ENCODE measurements at regions not wholly inside any gene's neighbourhood (a gene's known extent, or its start where the extent isn't known, plus 50 kb on each side); places are given as distances from the start of the nearest gene placed in this dataset.
"Not testable (repeated sequence)": the region's sequence is repeated elsewhere in the genome, so short reads cannot be mapped to it uniquely, and the experiment has no call there.

DNA sequence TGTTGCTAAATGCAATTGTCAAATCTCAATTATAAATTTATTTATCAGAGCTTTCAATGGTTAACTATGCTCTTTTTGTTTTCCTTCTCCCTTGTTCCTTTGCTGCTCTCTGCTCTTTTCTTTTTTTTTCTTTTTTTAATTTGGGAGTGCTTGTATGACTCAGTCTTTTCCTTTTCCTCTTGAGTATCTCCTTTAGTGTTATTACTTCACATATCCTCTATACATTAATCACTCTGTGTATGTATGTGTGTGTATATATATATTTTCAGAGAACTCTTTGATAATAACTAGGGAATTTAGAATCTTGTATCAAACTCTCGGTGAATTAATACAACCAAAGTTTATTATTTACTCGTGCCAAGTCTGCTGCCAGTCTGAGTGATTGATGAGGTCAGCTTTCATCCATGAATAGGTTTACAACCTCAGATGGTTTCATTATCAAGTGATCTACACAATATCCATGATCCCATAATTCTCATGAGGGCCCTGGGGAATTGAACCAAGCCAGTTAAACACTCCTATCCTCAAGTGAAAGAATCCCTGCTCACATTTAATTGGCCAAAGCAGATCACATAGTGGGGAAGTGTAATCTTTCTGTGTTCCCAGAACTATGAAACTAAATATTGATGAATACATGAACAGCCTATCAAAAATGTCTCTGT, 743.4 kb upstream of the CNTN5 start:
- peak; percentile 63 for DNase-seq

DNA sequence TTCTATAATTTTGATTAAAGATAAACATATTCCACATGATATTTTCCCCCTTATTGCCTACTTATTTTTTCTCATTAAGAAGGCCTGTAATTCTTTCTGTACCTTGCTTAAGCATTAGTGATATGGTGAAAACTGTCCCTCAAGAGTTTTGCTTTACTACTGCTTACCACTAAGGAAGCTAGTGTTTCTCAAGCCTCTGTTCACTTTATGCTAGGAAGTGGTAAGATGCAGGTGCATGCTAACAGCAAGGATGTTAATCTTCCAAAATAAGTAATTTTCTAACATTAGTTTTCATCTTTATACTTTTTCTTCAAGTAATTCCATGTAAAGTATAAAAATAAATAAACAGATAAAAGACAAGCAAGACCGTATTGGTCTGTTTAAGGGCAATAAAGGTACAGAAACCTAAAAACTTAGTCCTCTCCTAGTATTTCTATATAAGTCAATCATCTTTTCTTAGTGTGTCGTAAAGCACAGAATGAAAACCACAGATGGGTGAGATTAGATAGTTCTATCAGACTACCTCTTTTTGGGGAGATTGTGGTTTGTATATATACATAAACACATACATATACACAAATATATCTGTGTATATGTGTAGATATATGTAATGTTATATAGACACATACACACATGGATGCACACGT, 731.0 kb upstream of the CNTN5 start:
- DNase-seq, result no peak

DNA sequence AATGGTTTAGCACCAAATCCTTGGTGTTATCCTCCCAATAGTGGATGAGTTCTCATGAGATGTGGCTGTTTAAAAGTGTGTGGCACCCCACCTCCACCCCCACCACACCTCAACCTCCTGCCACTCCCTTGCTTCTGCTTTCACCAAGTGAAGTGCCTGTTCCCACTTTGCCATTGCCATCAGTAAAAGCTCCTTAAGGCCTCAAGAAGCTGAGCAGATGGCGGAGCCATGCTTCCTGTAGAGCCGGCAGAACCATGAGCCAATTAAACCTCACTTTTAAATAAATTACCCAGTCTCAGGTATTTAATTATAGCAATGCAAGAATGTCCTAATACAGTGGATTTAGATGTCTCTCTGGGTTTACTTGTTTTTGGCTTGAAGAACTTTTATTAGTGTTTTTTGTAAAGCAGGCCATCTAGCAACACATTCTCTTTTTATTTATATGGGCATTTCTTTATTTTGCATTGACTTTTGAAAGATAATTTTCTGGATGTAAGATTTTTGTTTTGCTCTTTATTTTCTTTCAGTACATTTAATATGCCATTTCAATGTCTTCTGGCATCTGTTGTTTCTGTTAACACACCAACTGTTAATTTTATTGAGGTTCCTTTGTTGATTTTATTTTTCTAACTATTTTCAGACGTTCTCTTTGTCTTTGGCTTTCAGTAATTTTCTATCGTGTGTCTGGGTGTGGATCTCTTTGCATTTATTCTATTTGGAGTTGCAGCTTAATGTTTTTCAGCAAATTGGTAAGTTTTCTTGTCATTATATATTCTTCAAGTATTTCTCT, 724.5 kb upstream of the CNTN5 start:
- peak; percentile 53 for DNase-seq

DNA sequence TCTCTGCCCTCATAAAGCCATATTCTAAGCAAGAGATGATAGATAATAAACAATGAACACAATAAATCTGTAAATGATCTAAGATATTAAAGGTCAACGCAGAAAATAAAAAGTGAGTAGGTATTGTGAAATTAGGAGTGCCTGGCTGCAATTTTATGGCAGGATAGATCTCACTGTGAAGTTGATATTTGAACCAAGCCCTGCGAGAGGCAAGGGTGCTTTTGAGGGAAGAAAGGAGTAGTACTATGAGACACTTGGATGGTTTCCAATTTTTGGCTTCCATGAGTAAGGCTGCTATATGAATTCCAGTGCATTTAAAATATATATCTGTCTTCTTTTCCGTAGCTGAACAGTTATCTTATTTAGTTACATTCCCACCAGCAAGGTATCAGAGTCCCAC, 720.0 kb upstream of the CNTN5 start:
- peak; percentile 2 for DNase-seq

DNA sequence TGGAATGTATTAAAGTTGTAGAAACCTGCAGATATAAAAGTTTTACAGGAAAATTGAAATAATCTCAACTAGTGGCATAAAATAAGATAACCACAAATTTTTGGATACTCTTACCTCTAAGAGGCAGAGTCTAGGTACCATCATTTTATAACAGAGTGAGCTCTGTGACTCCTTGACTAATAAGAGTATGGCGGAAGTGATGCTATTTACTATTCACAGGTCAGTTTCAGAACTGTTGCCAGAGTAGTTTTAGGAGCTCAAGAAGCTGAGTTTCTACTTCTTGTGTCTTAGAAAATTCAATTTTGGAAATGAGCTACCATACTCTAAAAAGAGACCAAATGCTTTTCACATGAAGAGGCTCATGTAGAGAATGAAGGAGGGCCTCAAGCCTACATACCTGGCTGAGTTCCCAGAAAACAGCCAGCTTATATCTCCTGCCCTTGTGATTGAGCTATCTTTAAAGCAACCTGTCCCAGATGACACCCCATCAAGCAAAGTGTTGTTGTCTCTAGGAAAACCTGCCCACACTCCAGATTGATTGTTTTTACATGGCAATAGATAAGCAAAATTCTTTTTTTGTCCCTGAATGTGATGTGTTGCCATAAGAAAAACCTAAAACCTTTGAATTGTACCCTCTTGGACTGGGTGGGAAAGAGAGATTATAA, 712.8 kb upstream of the CNTN5 start:
- DNase-seq, result peak; percentile 9

DNA sequence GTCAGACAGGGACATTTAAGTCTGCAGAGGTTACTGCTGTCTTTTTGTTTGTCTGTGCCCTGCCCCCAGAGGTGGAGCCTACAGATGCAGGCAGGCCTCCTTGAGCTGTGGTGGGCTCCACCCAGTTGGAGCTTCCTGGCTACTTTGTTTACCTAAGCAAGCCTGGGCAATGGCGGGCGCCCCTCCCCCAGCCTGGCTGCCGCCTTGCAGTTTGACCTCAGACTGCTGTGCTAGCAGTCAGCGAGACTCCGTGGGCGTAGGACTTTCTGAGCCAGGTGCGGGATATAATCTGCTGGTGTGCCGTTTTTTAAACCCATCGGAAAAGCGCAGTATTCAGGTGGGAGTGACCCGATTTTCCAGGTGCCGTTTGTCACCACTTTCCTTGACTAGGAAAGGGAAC, 690.4 kb upstream of the CNTN5 start:
- DNase-seq, result not testable (repeated sequence)

DNA sequence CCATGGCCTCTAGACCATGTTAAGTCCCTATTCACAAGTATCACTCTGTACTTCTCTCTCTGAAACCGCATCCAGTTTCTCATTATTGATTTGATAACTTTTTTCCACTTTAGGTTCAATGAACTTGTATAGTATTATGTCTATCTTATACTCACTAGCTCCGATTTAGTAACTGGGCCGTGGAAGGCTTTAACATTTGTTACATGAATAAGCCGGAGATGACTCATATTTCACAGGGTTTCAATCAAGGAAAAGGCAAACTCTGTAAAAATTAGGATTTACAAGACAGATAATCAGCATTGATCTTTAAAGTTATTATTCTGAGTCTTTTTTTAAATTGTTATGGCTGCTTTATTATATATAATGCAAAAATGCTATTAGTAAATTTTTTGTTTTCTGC, 662.2 kb upstream of the CNTN5 start:
- DNase-seq, result no peak

DNA sequence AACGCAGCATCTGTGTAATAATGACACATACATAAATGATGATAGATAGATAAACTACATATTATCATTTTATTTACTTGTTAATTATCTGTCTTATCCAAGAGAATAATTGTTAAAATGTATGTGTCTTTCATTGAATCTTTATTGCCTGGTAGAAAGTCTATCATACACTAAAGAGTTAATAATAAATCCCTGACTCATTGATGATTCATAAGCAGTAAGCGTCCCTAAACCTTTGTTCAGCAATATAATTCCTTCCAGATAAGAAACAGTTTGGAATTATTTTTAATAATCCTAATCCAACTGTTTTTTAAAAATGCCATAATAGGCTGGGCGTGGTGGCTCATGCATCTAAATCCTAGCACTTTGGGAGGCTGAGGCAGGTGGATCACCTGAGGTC, 655.6 kb upstream of the CNTN5 start:
- no peak for DNase-seq

DNA sequence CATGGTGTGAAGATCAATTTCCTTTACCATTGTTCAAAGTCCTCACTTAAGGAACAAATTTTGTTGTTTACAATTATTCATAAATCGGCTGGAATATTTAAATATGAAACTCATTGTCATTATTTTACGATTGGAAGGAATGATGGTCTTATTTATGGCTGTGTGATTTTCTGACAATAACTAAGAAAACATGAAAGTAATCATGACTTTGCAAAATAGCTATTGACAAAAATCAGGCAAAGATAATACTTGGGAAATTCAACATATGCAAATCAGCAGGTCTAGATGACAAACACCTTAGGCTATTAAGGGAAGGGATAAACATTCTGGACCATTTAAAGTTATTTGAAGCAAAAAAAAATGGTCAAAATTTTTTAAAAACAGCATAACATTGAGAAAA, 654.8 kb upstream of the CNTN5 start:
- DNase-seq, result no peak

DNA sequence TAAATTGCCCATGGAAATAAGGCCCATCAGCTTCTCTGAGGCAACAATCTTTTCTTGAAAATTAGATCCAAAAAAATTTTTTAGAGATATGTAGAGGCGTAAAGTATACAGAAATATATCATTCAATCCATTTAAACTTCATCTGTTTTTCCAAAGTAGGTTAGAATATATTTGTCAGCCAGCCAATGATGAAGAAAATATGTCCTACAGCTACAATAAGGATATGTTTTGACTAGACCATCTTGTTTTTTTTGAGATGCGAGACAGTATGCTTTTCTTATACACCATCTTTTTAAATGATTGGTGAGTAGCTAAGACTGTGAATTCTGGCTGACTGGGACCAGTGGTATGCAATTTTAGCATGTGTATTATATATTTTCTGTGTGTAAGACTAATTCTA, 630.4 kb upstream of the CNTN5 start:
- DNase-seq, result no peak

DNA sequence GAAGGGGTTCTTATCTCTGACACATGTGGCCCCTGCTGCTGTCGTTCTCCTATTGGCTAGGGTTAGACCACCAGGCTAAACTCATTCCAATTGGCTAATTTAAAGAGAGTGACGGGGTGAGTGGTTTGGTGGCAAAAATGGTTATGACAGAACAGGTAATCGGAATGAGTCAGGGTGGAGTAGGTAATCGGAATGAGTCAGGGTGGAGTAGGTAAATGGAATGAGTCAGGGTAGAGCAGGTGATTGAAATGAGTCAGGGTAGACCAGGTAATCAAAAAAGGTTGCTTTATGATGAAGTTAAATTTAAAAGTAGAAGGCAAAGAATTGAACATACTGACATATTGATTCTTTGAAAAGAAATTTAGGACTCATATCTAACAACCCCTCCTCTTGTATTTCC, 626.2 kb upstream of the CNTN5 start:
- DNase-seq, result not testable (repeated sequence)

DNA sequence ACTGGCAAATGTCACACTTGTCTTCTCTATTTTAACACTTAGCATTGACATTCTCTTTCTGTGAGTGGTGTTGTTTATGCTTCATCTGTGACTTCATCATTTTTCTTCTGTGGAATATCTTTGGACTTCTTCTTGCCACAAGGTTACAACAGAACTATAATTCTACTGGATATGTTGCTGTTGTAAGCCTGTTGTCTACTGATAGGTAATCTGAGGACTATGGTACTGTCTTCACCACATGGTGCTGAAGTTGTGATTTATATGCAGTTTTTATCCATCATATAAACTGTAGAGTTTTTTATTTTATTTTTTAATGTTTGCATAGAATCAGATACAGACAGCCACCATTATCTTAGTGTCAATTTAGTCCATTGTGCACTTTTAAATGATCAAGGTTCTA, 622.2 kb upstream of the CNTN5 start:
- no peak for DNase-seq

DNA sequence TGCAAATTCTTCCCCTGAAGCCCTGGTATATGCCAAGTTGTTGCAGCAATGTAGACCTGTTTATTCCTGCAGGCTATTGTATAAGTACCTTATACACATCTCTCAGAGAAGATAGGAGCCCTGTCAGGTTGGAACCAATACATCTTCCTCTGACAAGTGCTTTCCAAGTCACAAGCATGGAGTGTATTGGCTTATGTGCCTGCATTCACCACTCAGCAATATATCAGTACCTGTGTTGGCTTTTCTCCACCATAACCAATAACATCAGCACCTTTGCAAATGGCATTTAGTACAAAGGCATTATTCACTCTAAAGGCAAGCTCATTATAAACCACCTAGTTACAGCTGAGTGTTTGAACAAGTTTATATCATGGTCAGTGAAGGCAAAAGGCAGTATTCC, 611.7 kb upstream of the CNTN5 start:
- DNase-seq, result no peak

DNA sequence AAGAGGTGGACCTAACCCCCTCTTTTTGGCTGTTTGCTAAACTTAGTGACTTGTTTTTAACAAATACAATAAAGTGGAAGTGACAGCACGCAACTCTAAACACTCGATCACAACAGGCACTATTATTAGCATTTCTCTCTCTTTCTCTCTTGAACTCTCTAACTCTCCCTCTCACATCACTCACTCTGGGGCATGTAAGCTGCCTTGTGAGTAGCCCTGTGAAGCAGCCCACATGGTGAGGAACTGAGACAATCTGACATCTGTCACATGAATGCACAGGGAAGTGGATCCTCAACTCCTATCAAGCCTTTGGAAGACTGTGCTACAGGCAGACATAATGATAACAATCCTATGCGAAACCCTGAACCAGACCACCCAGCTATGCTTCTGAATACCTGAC, 609.0 kb upstream of the CNTN5 start:
- peak; percentile 18 for DNase-seq

DNA sequence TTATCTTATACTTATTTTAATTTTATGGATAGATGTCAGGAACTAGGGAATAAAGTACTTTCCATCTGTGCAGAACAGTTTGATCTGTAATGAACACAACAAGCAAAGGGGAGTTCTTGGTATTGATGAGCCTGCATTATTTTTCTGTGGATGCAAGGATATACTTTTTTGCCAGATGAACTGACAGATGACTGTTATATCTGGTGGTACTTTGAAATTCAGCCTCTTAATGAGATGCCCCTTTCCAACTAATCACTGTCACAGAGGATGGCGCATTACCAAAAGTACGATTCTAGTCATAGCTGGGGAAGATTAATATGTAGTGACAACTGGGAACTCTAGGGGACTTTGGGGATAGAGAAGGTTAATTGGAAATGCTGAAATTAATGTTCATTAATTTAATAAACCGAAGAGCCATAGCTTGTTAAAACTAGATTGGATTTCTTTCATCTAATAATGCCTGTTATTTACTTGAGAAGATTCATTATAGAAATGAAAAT, 603.4 kb upstream of the CNTN5 start:
- DNase-seq, result no peak

DNA sequence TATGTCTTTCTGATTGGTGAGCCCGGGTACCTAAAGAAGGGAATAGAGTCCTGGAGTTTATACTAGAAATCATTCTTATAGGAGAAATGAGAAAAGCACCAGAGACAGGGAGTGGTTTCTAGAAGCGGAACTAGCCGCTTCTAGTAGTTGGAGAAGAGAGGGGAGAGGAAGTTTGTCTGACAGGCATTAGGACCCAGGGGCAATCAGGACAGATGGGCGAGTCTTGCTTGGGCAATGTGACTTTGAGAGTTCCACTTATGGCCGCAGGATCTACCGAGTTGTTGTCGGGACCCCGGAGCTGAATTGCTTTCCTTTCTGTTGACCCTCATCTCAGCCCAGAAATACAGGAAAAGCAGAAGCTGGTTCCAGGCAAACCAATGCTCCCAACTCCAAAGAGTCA, 596.8 kb upstream of the CNTN5 start:
- no peak for DNase-seq

DNA sequence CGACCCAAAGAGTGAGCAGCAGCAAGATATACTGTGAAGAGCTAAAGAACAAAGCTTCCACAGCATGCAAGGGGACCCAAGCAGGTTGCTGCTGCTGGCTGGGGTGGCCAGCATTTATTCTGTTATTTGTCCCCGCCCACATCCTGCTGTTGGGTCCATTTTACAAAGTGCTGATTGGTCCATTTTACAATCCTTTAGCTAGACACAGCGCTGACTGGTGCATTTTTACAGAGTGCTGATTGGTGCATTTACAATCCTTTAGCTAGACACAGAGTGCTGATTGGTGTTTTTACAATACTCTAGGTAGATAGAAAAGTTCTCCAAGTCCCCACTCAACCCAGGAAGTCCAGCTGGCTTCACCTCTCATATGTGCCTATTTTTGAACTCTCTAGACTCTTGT, 596.0 kb upstream of the CNTN5 start:
- DNase-seq, result not testable (repeated sequence)

DNA sequence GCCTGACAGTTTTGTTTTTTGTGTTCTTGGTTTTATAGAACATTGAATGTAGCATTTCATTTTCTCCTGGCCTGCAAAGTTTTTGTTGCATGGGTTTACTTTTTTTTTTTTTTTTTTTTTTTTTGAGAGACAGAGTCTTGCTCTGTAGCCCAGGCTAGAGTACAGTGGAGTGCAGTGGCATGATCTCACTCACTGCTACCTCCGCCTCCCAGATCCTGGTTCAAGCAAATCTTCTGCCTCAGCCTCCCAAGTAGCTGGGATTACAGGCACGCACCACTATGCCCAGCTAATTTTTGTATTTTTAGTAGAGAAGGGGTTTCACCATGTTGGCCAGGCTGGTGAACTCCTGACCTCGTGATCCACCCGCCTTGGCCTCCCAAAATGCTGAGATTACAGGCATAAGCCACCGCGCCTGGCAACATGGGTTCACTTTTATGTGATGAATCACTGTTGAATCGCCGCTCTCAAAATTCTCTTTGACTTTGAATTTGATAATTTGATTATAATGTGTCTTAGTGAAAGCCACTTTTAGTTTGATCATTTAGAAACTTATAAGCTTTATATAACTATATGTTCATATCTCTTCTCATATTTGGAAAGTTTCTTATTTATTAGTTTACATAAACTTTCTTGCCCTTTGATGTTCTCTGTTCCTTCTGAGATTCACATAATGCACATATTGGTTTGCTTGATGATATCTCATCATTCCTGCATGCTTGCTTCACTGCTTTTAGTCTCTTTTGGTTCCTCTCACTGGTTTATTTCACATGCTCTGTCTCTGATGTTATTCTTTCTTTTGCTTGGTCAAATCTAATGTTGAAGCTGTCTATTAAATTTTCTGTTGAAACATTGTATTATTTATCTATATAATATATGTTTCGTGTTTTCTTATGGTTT, 589.0 kb upstream of the CNTN5 start:
- no peak for DNase-seq

DNA sequence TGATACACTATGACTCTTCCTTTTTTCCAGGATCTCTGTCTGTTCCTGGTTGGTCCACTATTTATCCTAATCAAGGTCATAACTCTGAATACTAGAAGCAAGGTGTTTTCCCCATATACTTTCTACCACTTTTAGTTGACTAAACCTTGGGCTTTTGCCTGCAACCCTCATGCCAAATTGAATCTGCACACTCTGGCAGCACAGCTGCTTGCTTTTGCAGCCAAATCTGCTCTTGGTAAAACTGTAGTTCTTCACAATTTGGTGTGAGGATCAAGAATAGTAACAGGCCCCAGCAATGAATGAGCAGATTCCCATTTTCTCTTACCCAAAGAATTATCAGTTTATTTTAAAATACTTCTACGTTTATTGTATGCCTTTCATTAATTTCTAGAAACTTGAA, 586.5 kb upstream of the CNTN5 start:
- DNase-seq, result no peak

DNA sequence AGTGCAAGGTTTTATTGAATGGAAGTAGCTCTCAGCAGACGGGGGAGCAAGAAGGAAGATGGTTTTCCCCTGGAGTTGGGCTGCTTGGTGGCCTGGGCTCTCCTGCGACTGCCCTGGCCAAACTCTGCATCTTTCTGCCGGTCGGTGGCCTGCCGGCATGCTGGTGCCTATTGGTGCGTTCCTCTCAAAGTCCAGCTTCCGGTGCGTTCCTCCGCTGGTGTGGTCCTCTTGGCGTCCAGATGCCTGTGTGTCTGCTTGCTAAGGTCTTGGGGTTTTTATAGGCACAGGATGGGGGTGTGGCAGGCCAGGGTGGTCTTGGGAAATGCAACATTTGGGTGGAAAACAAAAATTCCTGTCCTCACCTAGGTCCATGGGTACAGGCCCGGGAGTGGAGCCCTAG, 567.4 kb upstream of the CNTN5 start:
- no peak for DNase-seq

DNA sequence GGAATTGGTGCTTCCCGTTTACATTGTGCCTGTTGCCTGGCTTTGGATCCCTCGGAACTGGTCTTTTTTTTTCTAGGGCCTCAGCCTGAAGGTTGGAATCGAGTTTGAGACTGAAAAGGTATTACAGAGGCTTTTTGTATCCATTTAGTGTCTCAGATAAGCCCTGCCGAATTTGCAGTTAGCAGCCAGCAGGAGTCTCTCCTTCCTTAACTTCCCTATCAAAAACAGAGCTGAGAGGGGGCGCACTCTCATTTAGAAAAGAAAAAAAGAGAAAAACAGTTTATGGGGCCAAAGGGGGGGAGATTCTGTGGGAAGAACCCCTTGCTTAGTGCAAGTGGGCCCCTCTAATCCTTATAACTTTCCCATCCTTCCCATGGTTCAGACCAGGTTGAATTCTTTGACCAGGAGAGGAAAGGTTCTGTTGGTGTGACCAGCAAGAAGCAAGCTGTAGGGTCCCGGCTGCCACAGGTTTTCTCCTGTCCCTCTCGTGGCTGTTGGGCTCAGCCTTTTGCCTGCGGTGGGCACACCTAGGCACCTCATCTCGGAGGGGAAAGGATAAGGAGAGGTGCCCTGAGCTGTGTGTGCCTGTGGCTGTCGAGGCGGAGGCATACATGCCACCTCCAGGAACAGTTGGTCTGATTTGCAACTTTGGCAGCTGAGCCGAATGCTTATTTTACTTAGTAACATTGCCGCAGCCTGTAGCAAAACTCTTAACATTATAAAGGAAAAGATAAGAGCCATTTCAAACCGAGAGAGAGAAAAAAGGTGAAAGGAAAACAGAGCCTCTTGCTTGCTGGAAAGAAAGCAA, 565.0 kb upstream of the CNTN5 start:
- no peak for DNase-seq

DNA sequence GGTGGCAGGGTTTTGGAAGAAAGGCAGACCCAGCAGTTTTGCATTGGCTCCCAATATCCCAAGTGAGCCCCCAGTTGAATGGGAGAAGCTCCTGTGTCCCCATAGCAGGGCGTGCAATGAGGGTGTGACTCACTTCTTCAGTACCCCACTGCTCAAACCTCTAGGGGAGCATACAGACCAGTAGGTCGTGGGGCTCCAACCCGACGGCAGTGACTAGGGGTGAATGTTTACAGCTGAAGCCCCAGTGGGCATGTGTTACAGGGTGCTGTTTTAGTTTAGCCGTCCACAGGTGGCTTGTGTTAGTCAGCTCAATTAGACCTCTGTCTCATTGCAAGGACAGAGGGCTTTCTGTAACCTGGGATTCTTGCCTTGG, 564.5 kb upstream of the CNTN5 start:
- DNase-seq, result no peak

Measured in NCI-H2171 (cell line).